ENCODE measurements at regions not wholly inside any gene's neighbourhood (a gene's known extent, or its start where the extent isn't known, plus 50 kb on each side); places are given as distances from the start of the nearest gene placed in this dataset.

DNA sequence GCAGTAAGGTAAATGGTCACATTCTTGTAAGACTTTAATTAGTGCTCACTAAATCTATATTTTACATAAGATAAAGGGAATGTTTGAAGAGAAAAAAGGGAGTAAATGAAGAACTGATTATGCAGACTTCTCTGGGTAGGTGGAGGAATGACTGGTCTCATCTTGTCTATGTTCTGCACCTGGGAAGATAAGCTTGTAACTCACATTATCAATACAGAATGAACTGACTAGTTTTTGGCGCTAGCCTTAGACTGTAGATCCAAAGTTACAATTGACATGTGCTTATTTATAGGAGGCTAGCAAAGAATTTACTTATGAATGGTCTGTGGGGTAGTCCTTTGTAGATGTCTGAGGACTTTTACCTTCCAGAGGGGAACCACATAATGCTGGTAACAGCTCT is 214.9 kb upstream of the RAB4A start:
- no peak for DNase-seq
- Histone ChIP-seq H3K4me2 (replicated peaks; ENCODE audit: extremely low read depth, low read length, poor library complexity, severe bottlenecking) (no peak overlapping the region), H4K20me1 (ENCODE audit: insufficient read depth, low read length) (no peaks in the 10 kb centered on the region), H3K9me3 (replicated peaks in 1 of 2; ENCODE audit: control insufficient read depth in 1 of 2, insufficient read depth in 1 of 2, low read length in 2 of 2) (no peaks in the 10 kb centered on the region), H3K36me3 (replicated peaks in 1 of 2; ENCODE audit: control insufficient read depth in 1 of 2, insufficient read depth in 2 of 2, low read length in 2 of 2) (no peaks in the 10 kb centered on the region), H2AFZ (ENCODE audit: insufficient read depth, low read depth, low read length, poor library complexity, severe bottlenecking) (no peak overlapping the region), H3K79me2 (ENCODE audit: insufficient read depth, low read length) (no peaks in the 10 kb centered on the region), H3K27ac (ENCODE audit: low read depth in 1 of 2, low read length in 2 of 2) (no peak overlapping the region), H3K4me3 (replicated peaks in 1 of 3; ENCODE audit: low read depth in 2 of 3, low read length in 3 of 3) (no peak overlapping the region), H3K27me3 (ENCODE audit: control insufficient read depth in 2 of 2, insufficient read depth in 2 of 2, low read length in 2 of 2) (no peaks in the 10 kb centered on the region), H3K9ac (ENCODE audit: insufficient read depth, low read length, poor library complexity, severe bottlenecking) (no peak overlapping the region), H3K4me1 (ENCODE audit: control insufficient read depth in 1 of 2, insufficient read depth in 2 of 2, low read length in 2 of 2) (peaks cover 22 to 27% of the 10 kb centered on the region in 2 donors)
- Mint-ChIP-seq H3K4me1 (peaks cover 33% of the 10 kb centered on the region), H3K9me3 (peaks cover 4 to 10% (median 8%) of the 10 kb centered on the region in 7 donors), H3K27ac (peak overlapping the region in 1 of 7 donors; percentile 32), H3K36me3 (peaks cover 4 to 5% of the 10 kb centered on the region in 2 donors), H3K4me3 (no peak overlapping the region), H3K27me3 (ENCODE audit: low read depth in 3 of 3) (peaks cover 0 to 5% (median 4%) of the 10 kb centered on the region in 3 donors)
- TF ChIP-seq, protein P1, sequence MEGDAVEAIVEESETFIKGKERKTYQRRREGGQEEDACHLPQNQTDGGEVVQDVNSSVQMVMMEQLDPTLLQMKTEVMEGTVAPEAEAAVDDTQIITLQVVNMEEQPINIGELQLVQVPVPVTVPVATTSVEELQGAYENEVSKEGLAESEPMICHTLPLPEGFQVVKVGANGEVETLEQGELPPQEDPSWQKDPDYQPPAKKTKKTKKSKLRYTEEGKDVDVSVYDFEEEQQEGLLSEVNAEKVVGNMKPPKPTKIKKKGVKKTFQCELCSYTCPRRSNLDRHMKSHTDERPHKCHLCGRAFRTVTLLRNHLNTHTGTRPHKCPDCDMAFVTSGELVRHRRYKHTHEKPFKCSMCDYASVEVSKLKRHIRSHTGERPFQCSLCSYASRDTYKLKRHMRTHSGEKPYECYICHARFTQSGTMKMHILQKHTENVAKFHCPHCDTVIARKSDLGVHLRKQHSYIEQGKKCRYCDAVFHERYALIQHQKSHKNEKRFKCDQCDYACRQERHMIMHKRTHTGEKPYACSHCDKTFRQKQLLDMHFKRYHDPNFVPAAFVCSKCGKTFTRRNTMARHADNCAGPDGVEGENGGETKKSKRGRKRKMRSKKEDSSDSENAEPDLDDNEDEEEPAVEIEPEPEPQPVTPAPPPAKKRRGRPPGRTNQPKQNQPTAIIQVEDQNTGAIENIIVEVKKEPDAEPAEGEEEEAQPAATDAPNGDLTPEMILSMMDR (IDR thresholded peaks at IDR 0.05) = no peak
- no CpG with 5 or more reads among the region's 1 CpG for WGBS (ENCODE audit: insufficient coverage)
- intact Hi-C loops (cut with micrococcal nuclease) = no loop called here

DNA sequence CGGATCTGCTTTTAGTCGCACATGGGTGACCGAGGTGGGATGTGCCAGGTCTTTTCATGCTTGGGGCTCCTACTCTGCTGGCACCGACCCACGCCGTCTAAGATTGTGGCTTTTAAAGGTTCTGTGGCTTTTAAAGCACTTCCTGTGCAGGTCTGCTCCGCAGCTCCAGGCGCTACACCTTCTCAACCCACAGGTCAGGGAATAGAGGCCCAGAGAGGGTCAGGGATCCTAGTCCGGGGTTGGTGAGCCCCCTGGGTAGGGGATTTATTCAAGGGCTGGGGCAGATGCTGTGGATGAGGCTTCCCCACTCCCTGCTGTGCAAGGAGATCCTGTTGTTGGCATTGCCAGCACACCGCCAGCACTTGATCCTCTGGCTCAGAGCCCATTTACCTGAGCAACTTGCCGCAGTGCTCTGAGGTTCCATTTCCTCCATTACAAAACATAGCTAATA is 212.8 kb upstream of the RAB4A start:
- Mint-ChIP-seq H3K27me3 (ENCODE audit: low read depth in 3 of 3) (peaks cover 0 to 5% (median 2%) of the 10 kb centered on the region in 3 donors), H3K27ac (peak overlapping the region in 2 of 7 donors; percentile 10 to 68), H3K4me1 (peaks cover 50% of the 10 kb centered on the region), H3K9me3 (peaks cover 0 to 3% (median 0%) of the 10 kb centered on the region in 7 donors), H3K4me3 (peak overlapping the region in 1 of 2 donors; percentile 83), H3K36me3 (peaks cover 3 to 5% of the 10 kb centered on the region in 2 donors)
- intact Hi-C loops (cut with micrococcal nuclease) = no loop called here
- Histone ChIP-seq H3K4me1 (ENCODE audit: control insufficient read depth in 1 of 2, insufficient read depth in 2 of 2, low read length in 2 of 2) (peaks cover 22 to 41% of the 10 kb centered on the region in 2 donors), H4K20me1 (ENCODE audit: insufficient read depth, low read length) (no peaks in the 10 kb centered on the region), H3K9me3 (replicated peaks in 1 of 2; ENCODE audit: control insufficient read depth in 1 of 2, insufficient read depth in 1 of 2, low read length in 2 of 2) (no peaks in the 10 kb centered on the region), H3K79me2 (ENCODE audit: insufficient read depth, low read length) (no peaks in the 10 kb centered on the region), H3K4me3 (replicated peaks in 1 of 3; ENCODE audit: low read depth in 2 of 3, low read length in 3 of 3) (peak overlapping the region in 1 of 3 experiments; percentile 27), H2AFZ (ENCODE audit: insufficient read depth, low read depth, low read length, poor library complexity, severe bottlenecking) (peak overlapping the region; percentile 60), H3K27ac (ENCODE audit: low read depth in 1 of 2, low read length in 2 of 2) (no peak overlapping the region), H3K9ac (ENCODE audit: insufficient read depth, low read length, poor library complexity, severe bottlenecking) (peak overlapping the region; percentile 0), H3K27me3 (ENCODE audit: control insufficient read depth in 2 of 2, insufficient read depth in 2 of 2, low read length in 2 of 2) (no peaks in the 10 kb centered on the region), H3K36me3 (replicated peaks in 1 of 2; ENCODE audit: control insufficient read depth in 1 of 2, insufficient read depth in 2 of 2, low read length in 2 of 2) (no peaks in the 10 kb centered on the region), H3K4me2 (replicated peaks; ENCODE audit: extremely low read depth, low read length, poor library complexity, severe bottlenecking) (peak overlapping the region; percentile 32)
- TF ChIP-seq, protein P1 (IDR thresholded peaks at IDR 0.05) = no peak
- 25% methylated on average over 8 of the region's 11 CpGs for WGBS (ENCODE audit: insufficient coverage)
- DNase-seq = no peak

All from CD14-positive monocyte (primary cell).